Panc1 (cell line): ENCODE measurements at regions not wholly inside any gene's neighbourhood (a gene's known extent, or its start where the extent isn't known, plus 50 kb on each side); places are given as distances from the start of the nearest gene placed in this dataset.

ENCODE experiments used
- ATAC-seq: fragments of 200-7000 bp; cut with Tn5 transposase; 2 replicates; pipeline ENCODE4 v1.9.1; 2020; ENCODE audit warnings: mild to moderate bottlenecking, moderate library complexity
- BruUV-seq: library from RNA; stranded (reverse); fragments of 400-500 nt; replicated peaks from 2 replicates; lab custom pipeline; 2021; lab: Mats Ljungman, UMichigan
- CTCF ChIA-PET: fragments of 300-600 bp; sonication (Branson Sonifier 250); formaldehyde crosslinking; loops from one replicate; lab custom pipeline; 2022; ENCODE audit warnings: antibody characterized with exemption; lab: Charles Lee
- POLR2A ChIA-PET: fragments of 300-600 bp; sonication (Branson Sonifier 250); formaldehyde crosslinking; loops from one replicate; lab custom pipeline; 2022; ENCODE audit warnings: antibody characterized with exemption; lab: Charles Lee
- DNase-seq: peaks from one replicate; pipeline ENCODE4 v3.0.0-alpha.2; 2010; ENCODE audit warnings: low read depth, low spot score
- H3K27ac ChIP-seq: 2 replicates; pipeline ENCODE4 v1.5.1; 2011; ENCODE audit warnings: mild to moderate bottlenecking, low read length, inconsistent platforms
- H3K27me3 ChIP-seq: fragments of 200-500 bp; sonication (Bioruptor generic); 2 replicates; pipeline ENCODE4 v1.6.0; 2014; ENCODE audit warnings: low read length, inconsistent platforms; ENCODE audit not compliant: control insufficient read depth, insufficient read depth
- H3K36me3 ChIP-seq: fragments of 200-500 bp; sonication (Bioruptor generic); 2 replicates; pipeline ENCODE4 v1.5.1; 2014; ENCODE audit warnings: inconsistent platforms, mild to moderate bottlenecking, low read length, moderate library complexity; ENCODE audit not compliant: control insufficient read depth, insufficient read depth
- H3K4me1 ChIP-seq: 2 replicates; pipeline ENCODE4 v1.5.1; 2011; ENCODE audit warnings: inconsistent platforms, mild to moderate bottlenecking, low read length, moderate library complexity; ENCODE audit not compliant: control insufficient read depth, insufficient read depth
- H3K4me3 ChIP-seq, 2 experiments: 2 replicates each; pipeline ENCODE4 v1.5.1; 2011 to 2012; ENCODE audit warnings: low read depth in 2 of 2, low read length in 2 of 2, mild to moderate bottlenecking in 2 of 2, inconsistent platforms in 1 of 2, moderate library complexity in 1 of 2
- H3K9me3 ChIP-seq: fragments of 200-500 bp; sonication (Bioruptor generic); 2 replicates; pipeline ENCODE4 v1.5.1; 2014; ENCODE audit warnings: low read depth, mild to moderate bottlenecking, inconsistent platforms, low read length, moderate library complexity; ENCODE audit not compliant: control insufficient read depth, insufficient read depth
- POLR2AphosphoS5 ChIP-seq: IDR thresholded peaks from 2 replicates; pipeline ENCODE4 v1.6.1; 2012; ENCODE audit warnings: mild to moderate bottlenecking, low read depth, low read length, moderate library complexity
- SIN3A ChIP-seq: IDR thresholded peaks from 2 replicates; pipeline ENCODE4 v1.6.1; 2012; ENCODE audit warnings: low read depth, mild to moderate bottlenecking, low read length, moderate library complexity, borderline replicate concordance; ENCODE audit not compliant: insufficient read depth
- TCF7L2 ChIP-seq: IDR thresholded peaks from 2 replicates; pipeline ENCODE4 v1.6.1; 2011; ENCODE audit warnings: mild to moderate bottlenecking, low read depth, low read length, inconsistent platforms
- in situ Hi-C: cut with HindIII; loops from 2 replicates; pipeline ENCODE4 v1.10.0; 2016; ENCODE audit warnings: low sequenced_read_pairs, low pct_unique_long_range_greater_than_20kb
- intact Hi-C: fragments of 100-400 bp; cut with micrococcal nuclease; formaldehyde crosslinking; loops from one replicate; pipeline ENCODE4 v1.10.0; 2022; ENCODE audit not compliant: unreplicated experiment
- TF ChIP-seq, protein P1 (sequence below): fragments of 450-650 bp; IDR thresholded peaks from 2 replicates; pipeline ENCODE4 v1.5.1; 2017; ENCODE audit warnings: mild to moderate bottlenecking
- TF ChIP-seq, protein P2 (sequence below), 2 experiments: IDR thresholded peaks; 2 replicates each; pipeline ENCODE4 v1.6.1; 2011 to 2012; ENCODE audit warnings: low read depth in 2 of 2, control low read depth in 1 of 2, low read length in 1 of 2, mild to moderate bottlenecking in 1 of 2, moderate library complexity in 1 of 2; ENCODE audit not compliant: insufficient read depth in 1 of 2

DNA sequence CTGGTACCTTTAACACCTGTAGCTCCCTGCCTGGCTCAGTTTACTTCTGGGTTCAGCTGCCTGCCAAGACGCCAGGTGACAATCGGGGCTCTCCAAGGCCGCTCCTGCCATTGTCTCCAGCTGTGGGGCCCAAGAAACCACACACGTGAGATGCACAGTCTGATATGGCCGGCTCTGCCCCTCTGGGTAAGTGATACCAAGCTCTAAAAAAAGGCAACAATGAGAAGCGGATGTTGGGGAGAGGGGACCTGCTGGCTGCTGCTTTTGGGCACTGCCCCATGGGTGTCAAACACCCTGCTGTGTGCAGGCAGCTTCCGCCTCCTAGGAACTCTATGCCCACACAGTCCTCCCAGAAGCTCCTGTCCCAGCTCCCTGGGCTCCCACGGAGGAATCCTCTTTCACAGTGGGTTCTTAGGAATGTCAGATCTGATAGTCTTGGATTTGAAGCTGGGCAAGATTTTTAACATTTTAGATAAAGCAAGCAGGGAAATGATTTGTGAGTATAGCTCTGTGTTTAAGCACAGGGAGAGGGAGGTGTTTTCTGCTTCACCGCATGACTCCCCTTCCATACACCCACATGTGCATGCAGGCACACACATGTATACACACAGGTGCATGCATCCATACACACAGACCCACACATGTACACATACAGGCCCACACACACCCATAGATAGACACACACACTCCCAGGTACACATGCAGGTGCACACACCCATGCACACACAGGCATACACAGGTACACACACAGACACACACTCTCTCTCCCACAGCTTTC is 1135.8 kb downstream of the BCL11B start:
- ChIA-PET CTCF (no interaction called here), POLR2A (no interaction called here)
- in situ Hi-C loops = no loop called here
- Histone ChIP-seq H3K27ac (no peak overlapping the region), H3K4me1 (no peaks in the 10 kb centered on the region), H3K36me3 (no peaks in the 10 kb centered on the region), H3K27me3 (no peaks in the 10 kb centered on the region; the same call in 1 of the 2 replicates), H3K4me3 (no peak overlapping the region), H3K9me3 (no peaks in the 10 kb centered on the region)
- TF ChIP-seq POLR2AphosphoS5 (no peak), SIN3A (no peak), TCF7L2 (no peak)
- DNase-seq = no peak
- intact Hi-C loops = no loop called here
- BruUV-seq = no TSS peak
- ATAC-seq = no peak

DNA sequence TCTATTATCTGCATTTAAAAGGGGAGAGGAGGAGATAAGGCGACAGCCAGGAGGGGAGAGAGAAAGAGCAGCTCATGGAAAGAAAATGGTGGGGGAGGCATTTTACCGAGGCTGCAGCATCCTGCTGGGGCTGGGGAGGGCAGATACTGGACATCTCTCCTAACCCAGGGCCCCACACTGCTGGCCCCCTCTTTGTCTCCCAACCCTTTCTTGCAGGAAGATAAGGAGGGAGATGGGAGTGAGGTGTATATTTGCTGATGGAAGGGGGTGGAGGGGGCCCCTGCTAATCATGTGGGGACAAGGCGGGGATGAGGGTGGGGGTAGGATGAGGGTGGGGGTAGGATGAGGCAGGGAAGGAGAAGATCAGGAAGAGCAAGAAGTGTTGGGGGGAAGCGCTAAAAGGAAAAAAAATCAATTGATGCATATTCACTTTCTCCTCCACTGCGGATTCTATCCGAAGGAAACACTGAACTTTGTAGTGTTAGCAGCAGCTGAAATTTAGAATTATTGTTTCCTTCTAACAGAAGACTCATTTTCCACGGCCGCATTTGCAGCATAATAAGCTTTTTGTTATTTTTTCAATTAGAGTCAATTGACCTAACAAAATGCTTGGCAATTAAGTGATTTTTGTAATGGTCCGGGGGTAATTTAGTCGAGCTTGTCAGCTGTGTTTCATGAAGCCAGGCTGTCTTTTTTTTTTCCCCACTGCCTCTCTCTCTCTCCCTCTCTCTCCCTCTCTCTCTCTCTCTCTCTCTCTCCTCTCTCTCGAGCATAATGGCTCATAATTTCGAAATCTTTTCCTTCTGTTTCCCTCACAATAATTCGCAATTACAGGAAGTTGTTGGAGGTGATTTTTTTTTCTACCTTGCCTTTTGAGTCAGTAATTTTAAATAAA is 1134.6 kb downstream of the BCL11B start:
- ChIA-PET POLR2A (no interaction called here), CTCF (no interaction called here)
- Histone ChIP-seq H3K27ac (no peak overlapping the region), H3K4me1 (no peaks in the 10 kb centered on the region), H3K4me3 (no peak overlapping the region), H3K36me3 (no peaks in the 10 kb centered on the region), H3K9me3 (no peaks in the 10 kb centered on the region), H3K27me3 (no peaks in the 10 kb centered on the region; the same call in 1 of the 2 replicates)
- BruUV-seq = no TSS peak
- intact Hi-C loops (no loop called here), in situ Hi-C loops (no loop called here)
- ATAC-seq = no peak
- no peak for DNase-seq
- TF ChIP-seq SIN3A (no peak), TCF7L2 (no peak), POLR2AphosphoS5 (no peak)
- TF ChIP-seq, protein P1, sequence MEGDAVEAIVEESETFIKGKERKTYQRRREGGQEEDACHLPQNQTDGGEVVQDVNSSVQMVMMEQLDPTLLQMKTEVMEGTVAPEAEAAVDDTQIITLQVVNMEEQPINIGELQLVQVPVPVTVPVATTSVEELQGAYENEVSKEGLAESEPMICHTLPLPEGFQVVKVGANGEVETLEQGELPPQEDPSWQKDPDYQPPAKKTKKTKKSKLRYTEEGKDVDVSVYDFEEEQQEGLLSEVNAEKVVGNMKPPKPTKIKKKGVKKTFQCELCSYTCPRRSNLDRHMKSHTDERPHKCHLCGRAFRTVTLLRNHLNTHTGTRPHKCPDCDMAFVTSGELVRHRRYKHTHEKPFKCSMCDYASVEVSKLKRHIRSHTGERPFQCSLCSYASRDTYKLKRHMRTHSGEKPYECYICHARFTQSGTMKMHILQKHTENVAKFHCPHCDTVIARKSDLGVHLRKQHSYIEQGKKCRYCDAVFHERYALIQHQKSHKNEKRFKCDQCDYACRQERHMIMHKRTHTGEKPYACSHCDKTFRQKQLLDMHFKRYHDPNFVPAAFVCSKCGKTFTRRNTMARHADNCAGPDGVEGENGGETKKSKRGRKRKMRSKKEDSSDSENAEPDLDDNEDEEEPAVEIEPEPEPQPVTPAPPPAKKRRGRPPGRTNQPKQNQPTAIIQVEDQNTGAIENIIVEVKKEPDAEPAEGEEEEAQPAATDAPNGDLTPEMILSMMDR = no peak
- TF ChIP-seq, protein P2, sequence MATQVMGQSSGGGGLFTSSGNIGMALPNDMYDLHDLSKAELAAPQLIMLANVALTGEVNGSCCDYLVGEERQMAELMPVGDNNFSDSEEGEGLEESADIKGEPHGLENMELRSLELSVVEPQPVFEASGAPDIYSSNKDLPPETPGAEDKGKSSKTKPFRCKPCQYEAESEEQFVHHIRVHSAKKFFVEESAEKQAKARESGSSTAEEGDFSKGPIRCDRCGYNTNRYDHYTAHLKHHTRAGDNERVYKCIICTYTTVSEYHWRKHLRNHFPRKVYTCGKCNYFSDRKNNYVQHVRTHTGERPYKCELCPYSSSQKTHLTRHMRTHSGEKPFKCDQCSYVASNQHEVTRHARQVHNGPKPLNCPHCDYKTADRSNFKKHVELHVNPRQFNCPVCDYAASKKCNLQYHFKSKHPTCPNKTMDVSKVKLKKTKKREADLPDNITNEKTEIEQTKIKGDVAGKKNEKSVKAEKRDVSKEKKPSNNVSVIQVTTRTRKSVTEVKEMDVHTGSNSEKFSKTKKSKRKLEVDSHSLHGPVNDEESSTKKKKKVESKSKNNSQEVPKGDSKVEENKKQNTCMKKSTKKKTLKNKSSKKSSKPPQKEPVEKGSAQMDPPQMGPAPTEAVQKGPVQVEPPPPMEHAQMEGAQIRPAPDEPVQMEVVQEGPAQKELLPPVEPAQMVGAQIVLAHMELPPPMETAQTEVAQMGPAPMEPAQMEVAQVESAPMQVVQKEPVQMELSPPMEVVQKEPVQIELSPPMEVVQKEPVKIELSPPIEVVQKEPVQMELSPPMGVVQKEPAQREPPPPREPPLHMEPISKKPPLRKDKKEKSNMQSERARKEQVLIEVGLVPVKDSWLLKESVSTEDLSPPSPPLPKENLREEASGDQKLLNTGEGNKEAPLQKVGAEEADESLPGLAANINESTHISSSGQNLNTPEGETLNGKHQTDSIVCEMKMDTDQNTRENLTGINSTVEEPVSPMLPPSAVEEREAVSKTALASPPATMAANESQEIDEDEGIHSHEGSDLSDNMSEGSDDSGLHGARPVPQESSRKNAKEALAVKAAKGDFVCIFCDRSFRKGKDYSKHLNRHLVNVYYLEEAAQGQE (IDR thresholded peaks at IDR 0.05; ENCODE audit: insufficient read depth in 1 of 2, low read depth in 2 of 2, low read length in 1 of 2) = no peak
